A549 (cell line): ENCODE measurements at regions not wholly inside any gene's neighbourhood (a gene's known extent, or its start where the extent isn't known, plus 50 kb on each side); places are given as distances from the start of the nearest gene placed in this dataset.

ENCODE experiments used
- ATAC-seq, 2 experiments: fragments of 200-7000 bp in 1 of 2; fragments of >200 bp in 1 of 2; cut with Nextera tagmentation in 1 of 2; cut with Tn5 transposase in 1 of 2; 3 replicates each; pipeline versions ENCODE4 v1.8.0 to v1.9.1; 2018 to 2020; ENCODE audit warnings: mild to moderate bottlenecking in 1 of 2, moderate library complexity in 1 of 2
- CTCF ChIA-PET: fragments of 300-600 bp; sonication (Branson Sonifier 250); formaldehyde crosslinking; extraction: SDS; loops from one replicate; lab custom pipeline; 2021; ENCODE audit warnings: antibody characterized with exemption, inconsistent platforms; lab: Yijun Ruan, JAX
- POLR2A ChIA-PET: fragments of 350-600 bp; formaldehyde crosslinking; extraction: SDS; loops from one replicate; lab custom pipeline; 2021; ENCODE audit warnings: antibody characterized with exemption, inconsistent platforms; lab: Yijun Ruan, JAX
- DNase-seq, 2 experiments: peaks; one replicate each; pipeline versions ENCODE4 v3.0.0 to v3.0.0-alpha.2; 2011 to 2016; ENCODE audit warnings: low read depth in 1 of 2, low spot score in 1 of 2
- FAIRE-seq: peaks from 2 replicates; lab custom pipeline; 2011; peaks lifted over from hg19 to GRCh38; lab: Jason Lieb, UNC
- H3K27ac ChIP-seq, 2 experiments: fragments of >200 bp; sonication (Bioruptor Twin); formaldehyde crosslinking; 3 replicates each; pipeline ENCODE4 v1.5.1; 2016 to 2017
- H3K4me1 ChIP-seq: fragments of >200 bp; sonication (Bioruptor Twin); formaldehyde crosslinking; 3 replicates; pipeline ENCODE4 v1.6.1; 2016
- H3K4me2 ChIP-seq: fragments of >200 bp; sonication (Bioruptor Twin); formaldehyde crosslinking; 3 replicates; pipeline ENCODE4 v1.6.1; 2016
- H3K4me3 ChIP-seq: fragments of >200 bp; sonication (Bioruptor Twin); formaldehyde crosslinking; 3 replicates; pipeline ENCODE4 v1.5.1; 2016
- H3K9me3 ChIP-seq: fragments of >200 bp; sonication (Bioruptor Twin); formaldehyde crosslinking; 3 replicates; pipeline ENCODE4 v1.6.1; 2016
- CBX2 ChIP-seq: fragments of 200-600 bp; sonication (generic); IDR thresholded peaks from 2 replicates; pipeline ENCODE4 v1.6.1; 2016; ENCODE audit warnings: low read depth, mild to moderate bottlenecking, borderline replicate concordance
- CEBPB ChIP-seq, 2 experiments: fragments of >200 bp in 1 of 2; sonication (Bioruptor Twin) in 1 of 2; formaldehyde crosslinking in 1 of 2; IDR thresholded peaks; 2 replicates each; pipeline ENCODE4 v1.6.1; 2012 to 2016
- E2F6 ChIP-seq: IDR thresholded peaks from 2 replicates; pipeline ENCODE4 v1.6.1; 2012; ENCODE audit warnings: low read depth, borderline replicate concordance
- EP300 ChIP-seq, 2 experiments: fragments of >200 bp; sonication (Bioruptor Twin); formaldehyde crosslinking; IDR thresholded peaks; 2 replicates in 1 of 2; 3 replicates in 1 of 2; pipeline ENCODE4 v1.6.1; 2016 to 2017
- ESRRA ChIP-seq: fragments of 150-350 bp; IDR thresholded peaks from 2 replicates; pipeline ENCODE4 v1.6.1; 2014; ENCODE audit warnings: mild to moderate bottlenecking, low read length, borderline replicate concordance
- FOSL2 ChIP-seq, 2 experiments: fragments of 450-650 bp in 1 of 2; fragments of >200 bp in 1 of 2; sonication (Bioruptor Twin) in 1 of 2; formaldehyde crosslinking; IDR thresholded peaks; 2 replicates each; pipeline versions ENCODE4 v1.5.0 to v1.6.1; 2016 to 2020; ENCODE audit warnings: mild to moderate bottlenecking in 1 of 2, moderate library complexity in 1 of 2
- GATA3 ChIP-seq: IDR thresholded peaks from 2 replicates; pipeline ENCODE4 v1.6.1; 2012; ENCODE audit warnings: borderline replicate concordance
- HDAC2 ChIP-seq: fragments of 200-600 bp; sonication (generic); IDR thresholded peaks from 2 replicates; pipeline ENCODE4 v1.6.1; 2016
- HES2 ChIP-seq: fragments of >200 bp; sonication (Bioruptor Twin); formaldehyde crosslinking; IDR thresholded peaks from 2 replicates; pipeline ENCODE4 v1.6.1; 2016
- HEYL ChIP-seq: fragments of 250-450 bp; sonication (Bioruptor Pico); IDR thresholded peaks from 2 replicates; pipeline ENCODE4 v1.8.0; 2021; ENCODE audit warnings: mild to moderate bottlenecking, moderate library complexity
- HMGXB4 ChIP-seq: fragments of 250-450 bp; sonication (Bioruptor Pico); IDR thresholded peaks from 2 replicates; pipeline ENCODE4 v1.5.0; 2021; ENCODE audit warnings: mild to moderate bottlenecking, moderate library complexity, borderline replicate concordance
- HOXA7 ChIP-seq: fragments of 250-450 bp; sonication (Bioruptor Pico); IDR thresholded peaks from 2 replicates; pipeline ENCODE4 v1.5.0; 2020; ENCODE audit warnings: mild to moderate bottlenecking, moderate library complexity
- HOXB13 ChIP-seq: fragments of 250-450 bp; sonication (Bioruptor Pico); IDR thresholded peaks from 2 replicates; pipeline ENCODE4 v1.5.0; 2020; ENCODE audit warnings: low read depth, mild to moderate bottlenecking, moderate library complexity
- JUN ChIP-seq, 2 experiments: fragments of >200 bp; sonication (Bioruptor Twin); formaldehyde crosslinking; IDR thresholded peaks; 2 replicates in 1 of 2; 3 replicates in 1 of 2; pipeline ENCODE4 v1.6.1; 2016 to 2017
- KDM1A ChIP-seq: fragments of 200-600 bp; sonication (generic); IDR thresholded peaks from 2 replicates; pipeline ENCODE4 v1.6.1; 2016; ENCODE audit warnings: low read depth, mild to moderate bottlenecking
- KDM5A ChIP-seq: fragments of 200-600 bp; sonication (generic); IDR thresholded peaks from 2 replicates; pipeline ENCODE4 v1.6.1; 2016; ENCODE audit warnings: antibody characterized with exemption, mild to moderate bottlenecking
- MAX ChIP-seq: IDR thresholded peaks from 2 replicates; pipeline ENCODE4 v1.6.1; 2012
- MYC ChIP-seq: IDR thresholded peaks from 2 replicates; pipeline ENCODE4 v1.6.1; 2012; ENCODE audit warnings: mild to moderate bottlenecking, inconsistent platforms, low read length, improper control_type of control experiment, borderline replicate concordance
- NFE2L2 ChIP-seq: fragments of 150-350 bp; conservative IDR thresholded peaks from 2 replicates; pipeline ENCODE4 v1.6.1; 2014; ENCODE audit warnings: low read length
- NPAS2 ChIP-seq: fragments of 250-450 bp; sonication (Bioruptor Pico); IDR thresholded peaks from 2 replicates; pipeline ENCODE4 v1.8.0; 2022; ENCODE audit warnings: mild to moderate bottlenecking, moderate library complexity, borderline replicate concordance
- NR3C1 ChIP-seq: fragments of >200 bp; sonication (Bioruptor Twin); formaldehyde crosslinking; IDR thresholded peaks from 3 replicates; pipeline ENCODE4 v1.6.1; 2017
- RAD21 ChIP-seq, 2 experiments: fragments of >200 bp in 1 of 2; sonication (Bioruptor Twin) in 1 of 2; formaldehyde crosslinking in 1 of 2; IDR thresholded peaks in 1 of 2; conservative IDR thresholded peaks in 1 of 2; 2 replicates in 1 of 2; 3 replicates in 1 of 2; pipeline ENCODE4 v1.6.1; 2012 to 2018; ENCODE audit warnings: inconsistent platforms in 1 of 2
- RCOR1 ChIP-seq: fragments of 150-350 bp; IDR thresholded peaks from 2 replicates; pipeline ENCODE4 v1.6.1; 2014; ENCODE audit warnings: antibody characterized with exemption, low read length, low read depth
- TFCP2L1 ChIP-seq: fragments of 250-450 bp; sonication (Bioruptor Pico); IDR thresholded peaks from 2 replicates; pipeline ENCODE4 v1.5.0; 2021; ENCODE audit warnings: mild to moderate bottlenecking
- ZFP36 ChIP-seq: fragments of 450-650 bp; IDR thresholded peaks from 2 replicates; pipeline ENCODE4 v1.6.1; 2014; ENCODE audit warnings: borderline replicate concordance; ENCODE audit not compliant: partially characterized antibody
- ZSCAN20 ChIP-seq: fragments of 250-450 bp; sonication (Bioruptor Pico); IDR thresholded peaks from 2 replicates; pipeline ENCODE4 v1.8.0; 2022; ENCODE audit warnings: mild to moderate bottlenecking, moderate library complexity
- WGBS: methylation state at CpG from one replicate; pipeline ENCODE4 v1.1.6; 2017; ENCODE audit errors: missing lambda C conversion rate; 5-methylcytosine and 5-hydroxymethylcytosine counted together

GRCh38 chr20:41888434-41888833 lies 270.3 kb upstream of the CHD6 start (continued):
- no peak for TF ChIP-seq ZSCAN20
- TF ChIP-seq HES2: no peak

GRCh38 chr20:41887500-41887899 lies 269.3 kb upstream of the CHD6 start:
- POLR2A ChIA-PET: no interaction called here
- Histone ChIP-seq H3K27ac (no peak overlapping the region), H3K4me2 (no peak overlapping the region), H3K4me3 (no peak overlapping the region), H3K4me1 (no peaks in the 10 kb centered on the region), H3K9me3 (no peaks in the 10 kb centered on the region)
- TF ChIP-seq JUN (IDR thresholded peaks at IDR 0.05): no peak
- TF ChIP-seq EP300 (IDR thresholded peaks at IDR 0.05): no peak
- no peak for TF ChIP-seq KDM1A
- TF ChIP-seq NR3C1: no peak
- no peak for TF ChIP-seq E2F6
- TF ChIP-seq HDAC2: no peak
- no peak for TF ChIP-seq TFCP2L1 (CRISPR knock-in tag)
- no peak for TF ChIP-seq HEYL (CRISPR knock-in tag)
- FAIRE-seq (no peak), DNase-seq (no peak), ATAC-seq (no peak)
- CTCF ChIA-PET: no interaction called here
- 0% methylated on average over 8 of the region's 8 CpGs for WGBS

- CTCF ChIA-PET: interaction anchor here (1.1 to 1.4 kb wide), 2 partner anchors 8 to 16 kb away, joined by 3 read pairs; no protein-coding TSS in a partner anchor
- DNase-seq (no peak), ATAC-seq (no peak)
- H3K4me3 ChIP-seq: no peak overlapping the region
- no peak overlapping the region for H3K4me2 ChIP-seq
- no peak overlapping the region for H3K27ac ChIP-seq
- H3K9me3 ChIP-seq: no peaks in the 10 kb centered on the region
- TF ChIP-seq CBX2: no peak
- no peak for TF ChIP-seq RAD21 (conservative IDR thresholded peaks at IDR 0.05 in 1 of 2, IDR thresholded peaks at IDR 0.05 in 1 of 2)
- TF ChIP-seq HOXA7 (CRISPR knock-in tag): no peak
- TF ChIP-seq ZFP36: no peak
- no peak for TF ChIP-seq HES2
- no peak for TF ChIP-seq ESRRA
- TF ChIP-seq CEBPB (IDR thresholded peaks at IDR 0.05): no peak
- TF ChIP-seq NFE2L2: no peak
- TF ChIP-seq KDM5A: no peak
- TF ChIP-seq FOSL2 (IDR thresholded peaks at IDR 0.05): no peak
- TF ChIP-seq FOSL2 (CRISPR knock-in tag; IDR thresholded peaks at IDR 0.05): no peak
- TF ChIP-seq MAX: no peak
- TF ChIP-seq HOXB13 (CRISPR knock-in tag): no peak
- TF ChIP-seq MYC: no peak
- TF ChIP-seq GATA3: no peak
- no peak for TF ChIP-seq HMGXB4 (CRISPR knock-in tag)
- no peak for TF ChIP-seq RCOR1
- TF ChIP-seq NPAS2: no peak
- TF ChIP-seq, all 56 proteins: peak for 0
- no peak for FAIRE-seq
- POLR2A ChIA-PET: no interaction called here
- WGBS: 14% methylated on average over 1 of the region's 1 CpG
- H3K4me1 ChIP-seq: no peaks in the 10 kb centered on the region
These were observed 263.4 kb upstream of the CHD6 start for GRCh38 chr20:41881466-41882046.
